ENCODE measurements at regions not wholly inside any gene's neighbourhood (a gene's known extent, or its start where the extent isn't known, plus 50 kb on each side); places are given as distances from the start of the nearest gene placed in this dataset.
A peak's percentile ranks its signal among the peaks of the same experiment; 100 is the strongest.

- no peak for DNase-seq (ENCODE audit: low spot score)
- ATAC-seq = no peak
- intact Hi-C loops (cut with DNase I) = no loop called here
These were observed 895.5 kb downstream of the ROBO2 start for GRCh38 chr3:77935418-77935817.

GRCh38 chr3:77939726-77940125 lies 899.8 kb downstream of the ROBO2 start:
- intact Hi-C loops (cut with DNase I) = no loop called here
- ATAC-seq = no peak
- DNase-seq (ENCODE audit: low spot score) = no peak

GRCh38 chr3:77943598-77943997 lies 903.7 kb downstream of the ROBO2 start:
- ATAC-seq = no peak
- DNase-seq (ENCODE audit: low spot score) = no peak
- intact Hi-C loops (cut with DNase I) = no loop called here

DNA sequence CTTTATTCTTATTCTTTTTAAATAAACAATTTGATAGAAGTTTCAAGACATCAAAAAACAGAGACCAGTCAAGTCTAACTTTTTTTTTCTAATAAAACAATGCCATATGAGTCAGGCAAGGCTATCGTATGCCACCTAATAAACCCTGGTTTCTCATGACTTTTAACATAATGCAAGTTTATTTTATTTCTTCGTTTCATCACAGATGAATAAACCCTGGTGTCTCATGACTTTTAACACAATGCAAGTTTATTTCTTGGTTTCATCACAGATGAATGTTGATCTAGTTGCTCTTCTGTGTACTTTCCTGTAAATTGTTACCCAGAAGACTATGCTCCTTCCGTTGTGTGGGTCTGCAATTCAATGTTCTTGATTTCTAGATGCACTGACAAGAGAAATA lies 905.4 kb downstream of the ROBO2 start:
- intact Hi-C loops (cut with DNase I) = no loop called here
- DNase-seq (ENCODE audit: low spot score) (no peak), ATAC-seq (no peak)

DNA sequence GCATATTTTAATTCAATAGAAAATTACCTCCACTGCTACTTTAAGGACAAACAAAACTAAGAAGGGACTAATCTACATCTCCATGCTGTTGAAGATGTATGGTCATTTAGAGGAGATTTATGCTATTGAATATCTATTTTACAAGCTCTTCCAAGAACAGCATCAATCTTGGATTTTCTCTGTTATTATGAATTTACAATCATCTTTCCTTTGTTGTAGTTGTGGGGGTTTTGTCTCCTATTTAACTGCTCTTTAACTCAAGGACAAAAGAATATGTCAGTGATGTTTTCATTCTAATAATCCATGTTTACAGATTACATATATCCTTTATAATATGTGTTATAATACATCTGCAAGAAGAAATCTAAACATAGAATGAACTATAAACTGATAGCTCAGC lies 907.8 kb downstream of the ROBO2 start:
- intact Hi-C loops (cut with DNase I) = no loop called here
- DNase-seq (ENCODE audit: low spot score) (no peak), ATAC-seq (no peak)

- no peak for DNase-seq (ENCODE audit: low spot score)
- ATAC-seq = no peak
- intact Hi-C loops (cut with DNase I) = loop anchor here (5.0 kb wide), 1 partner anchor 625 kb away; no protein-coding TSS in a partner anchor
These were observed 927.7 kb downstream of the ROBO2 start for GRCh38 chr3:77967621-77968020.

GRCh38 chr3:77976079-77976478 lies 936.2 kb downstream of the ROBO2 start:
- intact Hi-C loops (cut with DNase I) = no loop called here
- ATAC-seq (no peak), DNase-seq (ENCODE audit: low spot score) (no peak)

GRCh38 chr3:78003090-78003489 lies 963.2 kb downstream of the ROBO2 start:
- DNase-seq (ENCODE audit: low spot score) = no peak
- no peak for ATAC-seq
- intact Hi-C loops (cut with DNase I) = no loop called here

DNA sequence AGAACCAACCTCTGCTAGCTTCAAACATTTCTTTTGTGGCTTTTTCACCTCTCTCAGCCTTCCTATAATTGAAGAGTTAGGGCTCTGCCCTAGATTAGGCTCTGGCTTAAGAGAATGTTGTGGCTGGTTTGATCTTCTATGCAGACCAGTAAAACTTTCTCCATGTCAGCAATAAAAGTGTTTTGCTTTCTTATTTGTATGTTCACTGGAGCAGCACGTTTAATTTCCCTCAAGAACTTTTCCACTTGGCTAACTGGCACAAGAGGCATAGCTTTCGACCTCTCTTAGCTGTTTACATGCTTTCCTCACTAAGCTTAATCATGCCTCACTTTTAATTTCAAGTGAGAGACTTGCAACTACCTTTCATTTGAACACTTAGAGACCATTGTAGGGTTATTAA lies 964.7 kb downstream of the ROBO2 start:
- DNase-seq (ENCODE audit: low spot score) (no peak), ATAC-seq (no peak)
- intact Hi-C loops (cut with DNase I) = no loop called here

- ATAC-seq (no peak), DNase-seq (ENCODE audit: low spot score) (no peak)
- intact Hi-C loops (cut with DNase I) = no loop called here
These were observed 973.8 kb downstream of the ROBO2 start for GRCh38 chr3:78013653-78014052.

- DNase-seq (ENCODE audit: low spot score) (no peak), ATAC-seq (no peak)
- intact Hi-C loops (cut with DNase I) = no loop called here
These were observed 976.0 kb downstream of the ROBO2 start for GRCh38 chr3:78015856-78016255.

DNA sequence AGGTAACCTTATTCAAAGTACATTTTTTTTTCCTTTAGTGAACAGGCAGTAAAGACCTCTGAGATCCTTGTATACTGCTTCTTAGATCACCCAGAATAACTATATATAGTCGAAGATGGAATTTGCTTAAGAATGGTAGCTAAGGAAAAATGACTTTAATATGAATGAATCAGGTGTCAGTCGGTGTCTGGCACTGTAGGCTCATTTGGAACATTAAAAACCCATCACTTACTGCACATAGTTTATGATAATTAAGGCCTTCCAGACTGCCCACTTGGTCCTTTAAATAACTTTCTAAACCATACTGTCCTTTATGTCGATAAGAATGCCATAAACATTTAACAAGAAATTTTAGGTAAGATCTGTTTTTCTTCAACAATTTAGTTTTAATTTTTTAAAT lies 981.8 kb downstream of the ROBO2 start:
- DNase-seq (ENCODE audit: low spot score) (no peak), ATAC-seq (no peak)
- intact Hi-C loops (cut with DNase I) = no loop called here

GRCh38 chr3:78022232-78022631 lies 982.3 kb downstream of the ROBO2 start:
- no peak for ATAC-seq
- intact Hi-C loops (cut with DNase I) = no loop called here
- no peak for DNase-seq (ENCODE audit: low spot score)

DNA sequence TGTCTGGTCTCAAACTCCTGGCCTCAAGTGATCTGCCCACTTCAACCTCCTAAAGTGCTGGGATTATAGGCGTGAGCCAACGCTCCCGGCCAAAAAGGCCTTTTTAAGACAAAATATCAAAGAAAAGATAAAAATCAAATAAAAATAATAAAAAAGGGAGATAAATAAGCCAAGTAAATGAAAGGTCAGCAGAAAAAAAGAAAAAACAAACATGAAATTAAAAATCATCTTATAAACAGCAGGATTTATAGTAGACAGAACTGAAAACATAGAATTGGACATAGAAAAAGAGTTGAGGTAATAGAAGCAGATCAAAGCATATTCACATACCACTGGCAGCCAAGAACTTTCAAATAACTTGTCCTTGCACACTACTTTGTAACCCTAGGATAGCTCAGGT lies 983.4 kb downstream of the ROBO2 start:
- no peak for ATAC-seq
- DNase-seq (ENCODE audit: low spot score) = no peak
- intact Hi-C loops (cut with DNase I) = no loop called here

DNA sequence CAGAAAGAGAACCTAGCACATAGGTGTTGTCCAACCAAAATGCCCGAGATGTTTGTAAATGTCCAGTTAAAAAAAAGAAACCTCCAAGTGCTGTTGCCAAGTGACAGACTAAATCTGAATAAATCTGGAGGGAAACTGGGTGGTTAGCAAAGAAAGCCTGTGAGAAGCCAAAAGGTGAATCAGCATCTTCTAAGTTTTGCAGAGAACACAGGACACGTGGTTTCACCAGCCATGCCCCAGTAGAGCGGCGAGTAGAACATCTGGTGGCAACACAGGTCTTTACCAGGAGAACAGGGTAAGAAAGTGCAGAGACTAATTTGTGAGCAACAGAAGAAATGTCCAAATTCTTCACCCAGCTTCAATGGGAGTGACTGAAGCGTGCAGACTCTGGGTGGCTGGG lies 986.0 kb downstream of the ROBO2 start:
- DNase-seq (ENCODE audit: low spot score) (no peak), ATAC-seq (no peak)
- intact Hi-C loops (cut with DNase I) = no loop called here

GRCh38 chr3:78026318-78026828 lies 986.5 kb downstream of the ROBO2 start:
- DNase-seq (ENCODE audit: low spot score) (no peak), ATAC-seq (no peak)
- intact Hi-C loops (cut with DNase I) = no loop called here

DNA sequence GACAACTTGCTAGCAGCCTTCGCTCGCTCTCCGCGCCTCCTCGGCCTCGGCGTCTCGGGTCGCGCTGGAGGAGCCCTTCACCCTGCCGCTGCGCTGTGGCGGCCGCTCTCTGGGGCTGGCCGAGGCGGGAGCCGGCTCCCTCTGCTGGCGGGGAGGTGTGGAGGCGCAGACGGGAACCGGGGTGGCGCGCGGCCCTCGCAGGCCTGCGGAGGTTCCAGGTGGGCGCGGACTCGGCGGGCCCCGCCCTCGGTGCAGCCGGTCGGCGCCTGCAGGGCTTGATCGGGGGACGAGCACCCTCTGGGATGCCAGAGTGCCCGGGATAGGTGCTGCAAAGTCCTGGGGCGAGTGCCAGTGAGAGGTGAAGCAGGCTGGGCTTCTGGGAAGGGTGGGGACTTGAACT lies 989.9 kb downstream of the ROBO2 start:
- ATAC-seq (no peak), DNase-seq (ENCODE audit: low spot score) (no peak)
- intact Hi-C loops (cut with DNase I) = no loop called here

DNA sequence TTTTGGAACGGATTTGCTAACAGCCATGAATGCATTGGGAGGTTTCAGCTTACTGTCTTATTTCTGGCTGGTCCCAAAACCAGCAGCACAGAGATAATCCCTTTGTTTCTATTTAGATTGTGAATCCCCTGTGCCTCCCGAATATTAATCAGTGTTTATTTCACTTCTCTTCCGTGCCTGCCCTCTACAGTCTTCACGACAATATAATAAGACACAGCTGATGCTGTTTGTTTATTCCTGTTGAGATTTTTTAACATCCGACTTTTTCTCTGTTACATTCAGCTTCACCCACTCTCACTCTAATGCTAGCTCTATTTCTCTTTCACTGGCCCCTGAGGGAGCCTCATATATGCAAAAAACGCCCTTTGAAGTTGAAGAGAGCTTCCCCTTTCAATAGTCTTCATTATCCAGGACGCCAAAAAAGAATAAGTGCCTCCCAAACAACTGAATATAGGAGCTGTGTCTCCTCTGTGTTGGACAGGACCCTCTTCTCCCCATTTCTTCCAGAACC lies 995.3 kb downstream of the ROBO2 start:
- intact Hi-C loops (cut with DNase I) = no loop called here
- ATAC-seq = peak; percentile 38

DNA sequence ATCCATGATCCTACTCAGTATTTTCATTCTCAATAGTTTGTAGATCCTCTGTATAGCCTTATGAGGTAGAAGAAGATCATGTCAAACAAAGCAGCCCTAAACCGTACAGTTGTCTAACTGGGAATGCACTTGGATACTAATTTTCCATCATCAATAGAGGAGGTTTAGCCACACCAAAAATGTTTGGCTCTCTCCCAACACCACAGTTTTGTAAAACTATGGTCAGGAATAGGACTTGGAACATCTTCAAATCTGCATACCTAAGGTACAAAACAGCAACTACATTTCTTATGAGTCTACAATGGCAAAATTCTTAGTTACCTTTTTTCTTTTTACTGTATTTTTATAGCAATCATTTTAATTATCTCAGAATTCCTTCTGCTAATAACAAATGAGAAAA lies 1001.6 kb downstream of the ROBO2 start:
- no peak for ATAC-seq
- intact Hi-C loops (cut with DNase I) = no loop called here

More for the DNA sequence above, 995.3 kb downstream of the ROBO2 start:
- DNase-seq (ENCODE audit: low spot score) = no peak

DNA sequence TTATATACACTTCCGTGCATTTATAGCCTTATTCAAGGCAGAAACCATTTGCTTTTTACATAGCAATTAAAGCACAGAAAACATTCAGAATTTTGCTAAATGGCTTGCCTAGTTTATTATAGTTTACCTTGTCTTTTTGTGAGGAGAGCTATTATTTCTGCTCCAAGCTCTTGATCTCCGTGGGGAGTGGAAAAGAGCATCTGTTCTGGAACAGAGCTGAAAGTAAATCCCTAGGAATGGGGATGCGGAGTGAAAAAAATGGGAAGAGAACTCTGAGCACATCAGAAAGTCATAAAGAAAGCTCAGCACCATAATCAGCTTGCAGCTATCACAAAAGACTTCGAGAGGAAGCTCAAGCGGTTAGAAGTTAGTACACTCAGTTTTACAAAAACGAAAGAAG lies 1006.7 kb downstream of the ROBO2 start:
- intact Hi-C loops (cut with DNase I) = no loop called here
- no peak for DNase-seq (ENCODE audit: low spot score)
- no peak for ATAC-seq

More for the DNA sequence above, 1001.6 kb downstream of the ROBO2 start:
- no peak for DNase-seq (ENCODE audit: low spot score)

- no peak for DNase-seq (ENCODE audit: low spot score)
- intact Hi-C loops (cut with DNase I) = no loop called here
- no peak for ATAC-seq
These were observed 1008.8 kb downstream of the ROBO2 start for GRCh38 chr3:78048698-78049097.

GRCh38 chr3:78049521-78049920 lies 1009.6 kb downstream of the ROBO2 start:
- intact Hi-C loops (cut with DNase I) = no loop called here
- no peak for DNase-seq (ENCODE audit: low spot score)
- no peak for ATAC-seq

Data from sciatic nerve (tissue), 2 donors.